Omental fat pad (tissue), 3 donors: ENCODE measurements at regions not wholly inside any gene's neighbourhood (a gene's known extent, or its start where the extent isn't known, plus 50 kb on each side); places are given as distances from the start of the nearest gene placed in this dataset.

Source experiments
- ATAC-seq: fragments of 150-250 bp; one replicate; pipeline ENCODE4 v1.9.1; 2016; ENCODE audit warnings: mild to moderate bottlenecking, moderate library complexity; ENCODE audit not compliant: low FRiP score
- DNase-seq: peaks from one replicate; pipeline ENCODE4 v3.0.0-alpha.2; 2019; ENCODE audit warnings: low spot score
- CTCF ChIP-seq, 3 donors: fragments of 450-650 bp; IDR thresholded peaks; one replicate each; pipeline ENCODE4 v1.5.1; 2016 to 2017; ENCODE audit warnings: antibody characterized with exemption in 3 of 3, mild to moderate bottlenecking in 3 of 3, moderate library complexity in 2 of 3

- DNase-seq = no peak
- no peak for ATAC-seq
- TF ChIP-seq CTCF (IDR thresholded peaks at IDR 0.05) = no peak
Measured at GRCh38 chr16:86403085-86403484, 107.2 kb upstream of the FOXF1 start.

GRCh38 chr16:86403541-86404163 is 106.7 kb upstream of the FOXF1 start:
- DNase-seq = no peak
- TF ChIP-seq CTCF (IDR thresholded peaks at IDR 0.05) = no peak
- no peak for ATAC-seq

GRCh38 chr16:86404678-86405077 is 105.6 kb upstream of the FOXF1 start:
- no peak for TF ChIP-seq CTCF (IDR thresholded peaks at IDR 0.05)
- ATAC-seq (no peak), DNase-seq (no peak)

GRCh38 chr16:86405319-86405718 is 105.0 kb upstream of the FOXF1 start:
- ATAC-seq (no peak), DNase-seq (no peak)
- TF ChIP-seq CTCF (IDR thresholded peaks at IDR 0.05) = no peak

GRCh38 chr16:86406056-86406455 is 104.3 kb upstream of the FOXF1 start:
- no peak for TF ChIP-seq CTCF (IDR thresholded peaks at IDR 0.05)
- ATAC-seq = no peak
- DNase-seq = no peak

- no peak for TF ChIP-seq CTCF (IDR thresholded peaks at IDR 0.05)
- DNase-seq (no peak), ATAC-seq (no peak)
Measured at GRCh38 chr16:86408685-86409084, 101.6 kb upstream of the FOXF1 start.

GRCh38 chr16:86410081-86410480 is 100.2 kb upstream of the FOXF1 start:
- TF ChIP-seq CTCF (IDR thresholded peaks at IDR 0.05) = no peak
- DNase-seq (no peak), ATAC-seq (no peak)
